NCI-H1930 (cell line): ENCODE measurements at regions not wholly inside any gene's neighbourhood (a gene's known extent, or its start where the extent isn't known, plus 50 kb on each side); places are given as distances from the start of the nearest gene placed in this dataset.
"Not testable (repeated sequence)": the region's sequence is repeated elsewhere in the genome, so short reads cannot be mapped to it uniquely, and the experiment has no call there.

Experiments
- DNase-seq, 2 experiments: peaks; one replicate each; lab custom pipeline; 2025; lab: John Stamatoyannopoulos, UW

- no peak for DNase-seq
These were observed 234.3 kb upstream of the MSX2 start for GRCh38 chr5:174489920-174490597.

GRCh38 chr5:174490728-174491127, 233.7 kb upstream of the MSX2 start:
- no peak for DNase-seq

- no peak for DNase-seq
These were observed 233.1 kb upstream of the MSX2 start for GRCh38 chr5:174491265-174491664.

GRCh38 chr5:174491761-174492350, 232.5 kb upstream of the MSX2 start:
- DNase-seq = no peak

- no peak for DNase-seq
These were observed 230.9 kb upstream of the MSX2 start for GRCh38 chr5:174493530-174493929.

- not testable (repeated sequence) for DNase-seq
These were observed 226.4 kb upstream of the MSX2 start for GRCh38 chr5:174497939-174498338.

GRCh38 chr5:174498575-174498974, 225.8 kb upstream of the MSX2 start:
- not testable (repeated sequence) for DNase-seq

GRCh38 chr5:174500636-174501035, 223.7 kb upstream of the MSX2 start:
- no peak for DNase-seq

- no peak for DNase-seq
These were observed 222.8 kb upstream of the MSX2 start for GRCh38 chr5:174501461-174502069.

- no peak for DNase-seq
These were observed 221.3 kb upstream of the MSX2 start for GRCh38 chr5:174503086-174503460.

GRCh38 chr5:174503461-174504265, 220.7 kb upstream of the MSX2 start:
- DNase-seq = peak in 1 of 2 experiments; percentile 56

GRCh38 chr5:174504266-174504726, 220.1 kb upstream of the MSX2 start:
- DNase-seq = no peak

GRCh38 chr5:174505621-174506020, 218.8 kb upstream of the MSX2 start:
- no peak for DNase-seq

- DNase-seq = not testable (repeated sequence)
These were observed 213.5 kb upstream of the MSX2 start for GRCh38 chr5:174510782-174511453.

GRCh38 chr5:174511714-174512253, 212.6 kb upstream of the MSX2 start:
- DNase-seq = no peak

GRCh38 chr5:174514325-174514724, 210.1 kb upstream of the MSX2 start:
- DNase-seq = no peak

GRCh38 chr5:174514983-174515394, 209.4 kb upstream of the MSX2 start:
- peak in 1 of 2 experiments; percentile 9 for DNase-seq

GRCh38 chr5:174516741-174517140, 207.6 kb upstream of the MSX2 start:
- no peak for DNase-seq

- DNase-seq = no peak
These were observed 205.9 kb upstream of the MSX2 start for GRCh38 chr5:174518512-174518911.

GRCh38 chr5:174520420-174521396, 203.7 kb upstream of the MSX2 start:
- no peak for DNase-seq
